ENCODE measurements at regions not wholly inside any gene's neighbourhood (a gene's known extent, or its start where the extent isn't known, plus 50 kb on each side); places are given as distances from the start of the nearest gene placed in this dataset.

DNA sequence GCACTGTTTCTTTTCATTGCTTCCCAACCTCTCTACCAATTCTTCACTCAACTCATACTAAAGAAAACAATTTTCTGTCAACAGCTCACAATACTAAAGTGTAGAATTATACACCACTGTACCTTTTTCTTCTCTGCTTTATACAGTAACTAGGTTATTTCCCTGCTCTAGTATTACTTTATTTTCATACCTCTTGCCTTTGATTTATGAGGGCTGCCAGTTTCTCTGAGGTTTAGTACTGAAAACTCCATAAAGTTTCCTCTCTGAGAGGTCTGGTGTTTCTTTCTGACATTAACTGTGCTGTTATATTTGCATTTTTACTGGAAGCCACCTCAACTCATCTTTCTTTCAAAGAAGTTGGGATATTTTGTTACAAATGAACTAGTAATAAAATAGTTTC is 63.0 kb upstream of the GRIP1 start:
- TF ChIP-seq, protein P1, sequence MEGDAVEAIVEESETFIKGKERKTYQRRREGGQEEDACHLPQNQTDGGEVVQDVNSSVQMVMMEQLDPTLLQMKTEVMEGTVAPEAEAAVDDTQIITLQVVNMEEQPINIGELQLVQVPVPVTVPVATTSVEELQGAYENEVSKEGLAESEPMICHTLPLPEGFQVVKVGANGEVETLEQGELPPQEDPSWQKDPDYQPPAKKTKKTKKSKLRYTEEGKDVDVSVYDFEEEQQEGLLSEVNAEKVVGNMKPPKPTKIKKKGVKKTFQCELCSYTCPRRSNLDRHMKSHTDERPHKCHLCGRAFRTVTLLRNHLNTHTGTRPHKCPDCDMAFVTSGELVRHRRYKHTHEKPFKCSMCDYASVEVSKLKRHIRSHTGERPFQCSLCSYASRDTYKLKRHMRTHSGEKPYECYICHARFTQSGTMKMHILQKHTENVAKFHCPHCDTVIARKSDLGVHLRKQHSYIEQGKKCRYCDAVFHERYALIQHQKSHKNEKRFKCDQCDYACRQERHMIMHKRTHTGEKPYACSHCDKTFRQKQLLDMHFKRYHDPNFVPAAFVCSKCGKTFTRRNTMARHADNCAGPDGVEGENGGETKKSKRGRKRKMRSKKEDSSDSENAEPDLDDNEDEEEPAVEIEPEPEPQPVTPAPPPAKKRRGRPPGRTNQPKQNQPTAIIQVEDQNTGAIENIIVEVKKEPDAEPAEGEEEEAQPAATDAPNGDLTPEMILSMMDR (conservative IDR thresholded peaks at IDR 0.05; ENCODE audit: low read length), result no peak
- TF ChIP-seq EZH2phosphoT487 (IDR thresholded peaks at IDR 0.05; ENCODE audit: borderline replicate concordance), result no peak

Measured in Loucy (cell line).